HCT116 (cell line): ENCODE measurements at regions not wholly inside any gene's neighbourhood (a gene's known extent, or its start where the extent isn't known, plus 50 kb on each side); places are given as distances from the start of the nearest gene placed in this dataset.

Source experiments
- ATAC-seq: fragments of 200-7000 bp; cut with Tn5 transposase; 2 replicates; pipeline ENCODE4 v1.9.1; 2020; ENCODE audit warnings: mild to moderate bottlenecking, moderate library complexity
- BruUV-seq: library from RNA; stranded (reverse); fragments of 400-500 nt; replicated peaks from 2 replicates; lab custom pipeline; 2021; lab: Mats Ljungman, UMichigan
- CTCF ChIA-PET: fragments of 300-600 bp; sonication (Branson Sonifier 250); formaldehyde crosslinking; loops from one replicate; lab custom pipeline; 2021; ENCODE audit warnings: antibody characterized with exemption; lab: Charles Lee
- POLR2A ChIA-PET: fragments of 300-600, 350-600 bp; sonication (Branson Sonifier 250); formaldehyde crosslinking; loops from one replicate; lab custom pipeline; 2021; ENCODE audit warnings: antibody characterized with exemption; lab: Charles Lee
- RAD21 ChIA-PET, 2 experiments: fragments of 300-600 bp; sonication (Branson Sonifier 250); formaldehyde crosslinking; loops; one replicate each; lab custom pipeline; 2023; ENCODE audit warnings: low total read pairs in 2 of 2; ENCODE audit not compliant: uncharacterized antibody in 2 of 2, unreplicated experiment in 2 of 2, low non-redundant PET in 1 of 2; lab: Charles Lee
- DNase-seq: peaks from one replicate; pipeline ENCODE4 v3.0.0-alpha.2; 2010; ENCODE audit warnings: low read depth, low spot score
- H2AFZ ChIP-seq: fragments of 200-600 bp; shearing (Covaris generic), sonication (generic); 2 replicates; pipeline ENCODE4 v1.6.1; 2017; ENCODE audit warnings: low read depth, mixed run types, mixed read lengths, antibody characterized with exemption, low read length; ENCODE audit not compliant: poor library complexity, severe bottlenecking
- H3K27ac ChIP-seq: 2 replicates; pipeline ENCODE4 v1.5.1; 2012; ENCODE audit warnings: low read depth, low read length
- H3K27me3 ChIP-seq: fragments of 200-600 bp; sonication (generic); 2 replicates; pipeline ENCODE4 v1.6.1; 2016; ENCODE audit warnings: mixed run types, low read length, mixed read lengths; ENCODE audit not compliant: insufficient read depth
- H3K36me3 ChIP-seq, 2 experiments: fragments of 200-500 bp in 1 of 2; fragments of 200-600 bp in 1 of 2; sonication (Bioruptor generic) in 1 of 2; sonication (generic) in 1 of 2; 2 replicates each; pipeline versions ENCODE4 v1.5.1 to v1.6.1; 2014 to 2016; ENCODE audit warnings: low read length in 2 of 2, inconsistent platforms in 1 of 2, mixed read lengths in 1 of 2, mixed run types in 1 of 2; ENCODE audit not compliant: insufficient read depth in 2 of 2, control insufficient read depth in 1 of 2
- H3K4me1 ChIP-seq, 2 experiments: fragments of 200-600 bp in 1 of 2; sonication (generic) in 1 of 2; 2 replicates each; pipeline versions ENCODE4 v1.5.1 to v1.6.1; 2012 to 2017; ENCODE audit warnings: low read length in 2 of 2, inconsistent platforms in 1 of 2, mild to moderate bottlenecking in 1 of 2, mixed read lengths in 1 of 2, mixed run types in 1 of 2, moderate library complexity in 1 of 2; ENCODE audit not compliant: insufficient read depth in 2 of 2, control insufficient read depth in 1 of 2
- H3K4me2 ChIP-seq: fragments of 200-600 bp; sonication (generic); 2 replicates; pipeline ENCODE4 v1.6.1; 2017; ENCODE audit warnings: mixed run types, low read length, mixed read lengths
- H3K4me3 ChIP-seq, 2 experiments: fragments of 200-600 bp in 1 of 2; sonication (generic) in 1 of 2; replicated peaks in 1 of 2; 2 replicates each; pipeline ENCODE4 v1.5.1; 2011 to 2016; ENCODE audit warnings: low read length in 2 of 2, control low read depth in 1 of 2, low read depth in 1 of 2, mild to moderate bottlenecking in 1 of 2, mixed read lengths in 1 of 2, mixed run types in 1 of 2
- H3K79me2 ChIP-seq: fragments of 200-600 bp; sonication (generic); 2 replicates; pipeline ENCODE4 v1.6.1; 2017; ENCODE audit warnings: mild to moderate bottlenecking, mixed run types, low read length, moderate library complexity, mixed read lengths; ENCODE audit not compliant: insufficient read depth
- H3K9ac ChIP-seq: fragments of 200-600 bp; sonication (generic); 2 replicates; pipeline ENCODE4 v1.6.1; 2016; ENCODE audit warnings: low read length, mixed read lengths
- H3K9me2 ChIP-seq: fragments of 200-600 bp; sonication (generic), shearing (Covaris generic); 2 replicates; pipeline ENCODE4 v1.6.1; 2017; ENCODE audit warnings: mixed run types, mild to moderate bottlenecking, moderate library complexity; ENCODE audit not compliant: insufficient read depth
- H3K9me3 ChIP-seq, 2 experiments: fragments of 200-500 bp in 1 of 2; fragments of 200-600 bp in 1 of 2; sonication (Bioruptor generic) in 1 of 2; sonication (generic) in 1 of 2; 2 replicates each; pipeline ENCODE4 v1.6.1; 2014 to 2017; ENCODE audit warnings: low read length in 2 of 2, mixed read lengths in 2 of 2, inconsistent platforms in 1 of 2, low read depth in 1 of 2, mild to moderate bottlenecking in 1 of 2, mixed run types in 1 of 2, moderate library complexity in 1 of 2; ENCODE audit not compliant: control insufficient read depth in 1 of 2, insufficient read depth in 1 of 2
- H4K20me1 ChIP-seq: fragments of 200-600 bp; sonication (generic), shearing (Covaris generic); 2 replicates; pipeline ENCODE4 v1.6.1; 2017; ENCODE audit warnings: mixed run types, mild to moderate bottlenecking, moderate library complexity; ENCODE audit not compliant: insufficient read depth
- CBX3 ChIP-seq: IDR thresholded peaks from 2 replicates; pipeline ENCODE4 v1.6.1; 2012; ENCODE audit warnings: low read depth
- CEBPB ChIP-seq: IDR thresholded peaks from 2 replicates; pipeline ENCODE4 v1.6.1; 2012; ENCODE audit warnings: low read depth
- EGR1 ChIP-seq: IDR thresholded peaks from 2 replicates; pipeline ENCODE4 v1.6.1; 2012; ENCODE audit warnings: low read depth
- EZH2 ChIP-seq: fragments of 200-600 bp; sonication (generic); IDR thresholded peaks from 2 replicates; pipeline ENCODE4 v1.6.1; 2017; ENCODE audit warnings: antibody characterized with exemption, mixed run types
- EZH2phosphoT487 ChIP-seq: fragments of 200-600 bp; IDR thresholded peaks from 2 replicates; pipeline ENCODE4 v1.6.1; 2018; ENCODE audit warnings: antibody characterized with exemption, borderline replicate concordance
- FOSL1 ChIP-seq: IDR thresholded peaks from 2 replicates; pipeline ENCODE4 v1.6.1; 2012; ENCODE audit warnings: low read depth
- JUND ChIP-seq: IDR thresholded peaks from 2 replicates; pipeline ENCODE4 v1.6.1; 2012
- POLR2A ChIP-seq: IDR thresholded peaks from 2 replicates; pipeline ENCODE4 v1.7.0; 2011; ENCODE audit warnings: borderline replicate concordance; ENCODE audit not compliant: insufficient read depth, insufficient read length; ENCODE audit errors: extremely low read depth
- POLR2AphosphoS5 ChIP-seq: IDR thresholded peaks from 2 replicates; pipeline ENCODE4 v1.6.1; 2011; ENCODE audit warnings: mild to moderate bottlenecking, low read depth, low read length, moderate library complexity
- SIN3A ChIP-seq: IDR thresholded peaks from 2 replicates; pipeline ENCODE4 v1.6.1; 2012; ENCODE audit warnings: low read depth
- SP1 ChIP-seq: IDR thresholded peaks from 2 replicates; pipeline ENCODE4 v1.6.1; 2012; ENCODE audit warnings: low read depth
- SRF ChIP-seq: IDR thresholded peaks from 2 replicates; pipeline ENCODE4 v1.6.1; 2012; ENCODE audit warnings: low read depth
- TCF7L2 ChIP-seq: IDR thresholded peaks from 2 replicates; pipeline ENCODE4 v1.7.0; 2011; ENCODE audit warnings: borderline replicate concordance, inconsistent platforms; ENCODE audit not compliant: insufficient read depth, insufficient read length; ENCODE audit errors: extremely low read depth
- YY1 ChIP-seq: IDR thresholded peaks from 2 replicates; pipeline ENCODE4 v1.6.1; 2011; ENCODE audit warnings: low read length, low read depth, moderate library complexity, mild to moderate bottlenecking; ENCODE audit not compliant: insufficient replicate concordance; ENCODE audit errors: extremely low read depth
- ZNF274 ChIP-seq: fragments of 200-500 bp; sonication (Bioruptor generic); IDR thresholded peaks from 2 replicates; pipeline ENCODE4 v1.6.1; 2014; ENCODE audit warnings: mild to moderate bottlenecking, low read depth, low read length, inconsistent platforms
- intact Hi-C: fragments of 100-400 bp; cut with micrococcal nuclease; formaldehyde crosslinking; loops from 2 replicates; pipeline ENCODE4 v1.10.0; 2022
- TF ChIP-seq, protein P1 (sequence below): IDR thresholded peaks from 2 replicates; pipeline ENCODE4 v1.6.1; 2012
- TF ChIP-seq, protein P2 (sequence below): IDR thresholded peaks from 2 replicates; pipeline ENCODE4 v1.6.1; 2011; ENCODE audit warnings: mild to moderate bottlenecking, low read length, moderate library complexity; ENCODE audit not compliant: insufficient replicate concordance; ENCODE audit errors: extremely low read depth
- TF ChIP-seq, protein P3 (sequence below): IDR thresholded peaks from 2 replicates; pipeline ENCODE4 v1.6.1; 2012
- TF ChIP-seq, protein P4 (sequence below), 3 experiments: fragments of 200-600 bp in 1 of 3; sonication (generic) in 1 of 3; IDR thresholded peaks in 2 of 3; conservative IDR thresholded peaks in 1 of 3; 2 replicates each; pipeline ENCODE4 v1.5.1; 2012 to 2017; ENCODE audit warnings: low read depth in 2 of 3, low read length in 2 of 3, antibody characterized with exemption in 1 of 3, borderline replicate concordance in 1 of 3, control low read depth in 1 of 3, mild to moderate bottlenecking in 1 of 3, mixed read lengths in 1 of 3, mixed run types in 1 of 3, moderate library complexity in 1 of 3; ENCODE audit not compliant: insufficient read depth in 1 of 3

DNA sequence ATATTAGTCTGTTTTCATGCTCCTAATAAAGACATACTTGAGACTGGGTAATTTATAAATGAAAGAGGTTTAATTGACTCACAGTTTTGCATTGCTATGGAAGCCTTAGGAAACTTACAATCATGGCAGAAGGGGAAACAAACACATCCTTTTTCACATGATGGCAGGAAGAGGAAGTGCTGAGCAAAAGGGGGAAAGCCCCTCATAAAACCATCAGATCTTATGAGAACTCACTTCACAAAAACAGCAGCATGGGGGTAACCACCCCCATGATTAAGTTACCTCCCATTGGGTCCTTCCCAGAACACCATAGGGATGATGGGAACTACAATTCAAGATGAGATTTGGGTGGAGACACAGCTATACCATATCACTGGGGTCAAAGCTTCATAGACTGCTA is 254.2 kb downstream of the ERMARD start:
- Histone ChIP-seq H3K4me1 (no peaks in the 10 kb centered on the region), H3K4me2 (no peak overlapping the region), H3K9me2 (no peaks in the 10 kb centered on the region), H3K4me3 (no peak overlapping the region), H3K79me2 (no peaks in the 10 kb centered on the region), H3K9me3 (no peaks in the 10 kb centered on the region; a peak in 1 of 4 replicates), H3K27me3 (no peaks in the 10 kb centered on the region), H3K36me3 (no peaks in the 10 kb centered on the region), H3K27ac (no peak overlapping the region), H3K9ac (no peak overlapping the region), H4K20me1 (no peaks in the 10 kb centered on the region), H2AFZ (no peak overlapping the region)
- TF ChIP-seq, protein P1, sequence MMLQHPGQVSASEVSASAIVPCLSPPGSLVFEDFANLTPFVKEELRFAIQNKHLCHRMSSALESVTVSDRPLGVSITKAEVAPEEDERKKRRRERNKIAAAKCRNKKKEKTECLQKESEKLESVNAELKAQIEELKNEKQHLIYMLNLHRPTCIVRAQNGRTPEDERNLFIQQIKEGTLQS = no peak
- TF ChIP-seq, protein P2, sequence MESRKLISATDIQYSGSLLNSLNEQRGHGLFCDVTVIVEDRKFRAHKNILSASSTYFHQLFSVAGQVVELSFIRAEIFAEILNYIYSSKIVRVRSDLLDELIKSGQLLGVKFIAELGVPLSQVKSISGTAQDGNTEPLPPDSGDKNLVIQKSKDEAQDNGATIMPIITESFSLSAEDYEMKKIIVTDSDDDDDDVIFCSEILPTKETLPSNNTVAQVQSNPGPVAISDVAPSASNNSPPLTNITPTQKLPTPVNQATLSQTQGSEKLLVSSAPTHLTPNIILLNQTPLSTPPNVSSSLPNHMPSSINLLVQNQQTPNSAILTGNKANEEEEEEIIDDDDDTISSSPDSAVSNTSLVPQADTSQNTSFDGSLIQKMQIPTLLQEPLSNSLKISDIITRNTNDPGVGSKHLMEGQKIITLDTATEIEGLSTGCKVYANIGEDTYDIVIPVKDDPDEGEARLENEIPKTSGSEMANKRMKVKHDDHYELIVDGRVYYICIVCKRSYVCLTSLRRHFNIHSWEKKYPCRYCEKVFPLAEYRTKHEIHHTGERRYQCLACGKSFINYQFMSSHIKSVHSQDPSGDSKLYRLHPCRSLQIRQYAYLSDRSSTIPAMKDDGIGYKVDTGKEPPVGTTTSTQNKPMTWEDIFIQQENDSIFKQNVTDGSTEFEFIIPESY = no peak
- TF ChIP-seq ZNF274 (no peak), YY1 (no peak), POLR2A (no peak), EGR1 (no peak), SP1 (no peak), POLR2AphosphoS5 (no peak), SIN3A (no peak), EZH2 (no peak), CEBPB (no peak), EZH2phosphoT487 (no peak), FOSL1 (no peak), CBX3 (no peak), JUND (no peak), SRF (no peak), TCF7L2 (no peak)
- TF ChIP-seq, protein P3, sequence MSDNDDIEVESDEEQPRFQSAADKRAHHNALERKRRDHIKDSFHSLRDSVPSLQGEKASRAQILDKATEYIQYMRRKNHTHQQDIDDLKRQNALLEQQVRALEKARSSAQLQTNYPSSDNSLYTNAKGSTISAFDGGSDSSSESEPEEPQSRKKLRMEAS = no peak
- TF ChIP-seq, protein P4, sequence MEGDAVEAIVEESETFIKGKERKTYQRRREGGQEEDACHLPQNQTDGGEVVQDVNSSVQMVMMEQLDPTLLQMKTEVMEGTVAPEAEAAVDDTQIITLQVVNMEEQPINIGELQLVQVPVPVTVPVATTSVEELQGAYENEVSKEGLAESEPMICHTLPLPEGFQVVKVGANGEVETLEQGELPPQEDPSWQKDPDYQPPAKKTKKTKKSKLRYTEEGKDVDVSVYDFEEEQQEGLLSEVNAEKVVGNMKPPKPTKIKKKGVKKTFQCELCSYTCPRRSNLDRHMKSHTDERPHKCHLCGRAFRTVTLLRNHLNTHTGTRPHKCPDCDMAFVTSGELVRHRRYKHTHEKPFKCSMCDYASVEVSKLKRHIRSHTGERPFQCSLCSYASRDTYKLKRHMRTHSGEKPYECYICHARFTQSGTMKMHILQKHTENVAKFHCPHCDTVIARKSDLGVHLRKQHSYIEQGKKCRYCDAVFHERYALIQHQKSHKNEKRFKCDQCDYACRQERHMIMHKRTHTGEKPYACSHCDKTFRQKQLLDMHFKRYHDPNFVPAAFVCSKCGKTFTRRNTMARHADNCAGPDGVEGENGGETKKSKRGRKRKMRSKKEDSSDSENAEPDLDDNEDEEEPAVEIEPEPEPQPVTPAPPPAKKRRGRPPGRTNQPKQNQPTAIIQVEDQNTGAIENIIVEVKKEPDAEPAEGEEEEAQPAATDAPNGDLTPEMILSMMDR (IDR thresholded peaks at IDR 0.05 in 2 of 3, conservative IDR thresholded peaks at IDR 0.05 in 1 of 3; ENCODE audit: borderline replicate concordance in 1 of 3, insufficient read depth in 1 of 3, low read depth in 2 of 3, low read length in 2 of 3) = no peak
- DNase-seq (no peak), ATAC-seq (no peak)
- CTCF ChIA-PET = no interaction called here
- BruUV-seq = no TSS peak
- RAD21 ChIA-PET = no interaction called here
- POLR2A ChIA-PET = no interaction called here
- intact Hi-C loops = no loop called here
